ENCODE measurements at regions not wholly inside any gene's neighbourhood (a gene's known extent, or its start where the extent isn't known, plus 50 kb on each side); places are given as distances from the start of the nearest gene placed in this dataset.

GRCh38 chr17:52244689-52245088 is 86.2 kb upstream of the CA10 start:
- Histone ChIP-seq H4K20me1 (ENCODE audit: insufficient read depth) (no peaks in the 10 kb centered on the region), H3K4me2 (no peak overlapping the region), H3K79me2 (ENCODE audit: insufficient read depth) (no peaks in the 10 kb centered on the region), H3K4me3 (ENCODE audit: low read depth in 2 of 2, low read length in 1 of 2) (no peak overlapping the region), H2AFZ (ENCODE audit: low read depth) (no peak overlapping the region), H3K4me1 (ENCODE audit: control insufficient read depth in 1 of 2, insufficient read depth in 2 of 2, low read depth in 1 of 2, low read length in 1 of 2) (no peaks in the 10 kb centered on the region; a peak in 1 of 4 replicates), H3K36me3 (replicated peaks in 1 of 2; ENCODE audit: control insufficient read depth in 1 of 2, insufficient read depth in 2 of 2, low read length in 1 of 2) (no peaks in the 10 kb centered on the region), H3K9ac (no peak overlapping the region), H3K27me3 (ENCODE audit: insufficient read depth) (no peaks in the 10 kb centered on the region), H3K9me2 (no peaks in the 10 kb centered on the region), H3K27ac (ENCODE audit: low read depth in 2 of 2, low read length in 1 of 2) (no peak overlapping the region), H3K9me3 (no peaks in the 10 kb centered on the region), H3F3A (replicated peaks; ENCODE audit: insufficient read depth) (no peaks in the 10 kb centered on the region)
- WGBS (ENCODE audit: low lambda C conversion rate), result 49% methylated on average over 2 of the region's 2 CpGs
- ChIA-PET POLR2A (no interaction called here), CTCF (no interaction called here)
- DNase-seq, result no peak
- no peak for TF ChIP-seq GABPA (IDR thresholded peaks at IDR 0.05; ENCODE audit: low read depth)
- TF ChIP-seq CHD2 (IDR thresholded peaks at IDR 0.05; ENCODE audit: low read length, partially characterized antibody), result no peak
- no peak for TF ChIP-seq GATA2 (CRISPR knock-in tag; IDR thresholded peaks at IDR 0.05)
- no peak for TF ChIP-seq NRF1 (IDR thresholded peaks at IDR 0.05; ENCODE audit: low read depth, low read length)
- no peak for TF ChIP-seq TAF1 (IDR thresholded peaks at IDR 0.05; ENCODE audit: borderline replicate concordance, low read depth, low read length)
- no peak for TF ChIP-seq RXRA (IDR thresholded peaks at IDR 0.05; ENCODE audit: borderline replicate concordance, low read depth)
- TF ChIP-seq SMC3 (IDR thresholded peaks at IDR 0.05; ENCODE audit: low read depth, low read length), result no peak
- TF ChIP-seq JUND (IDR thresholded peaks at IDR 0.05), result no peak
- no peak for TF ChIP-seq USF2 (IDR thresholded peaks at IDR 0.05; ENCODE audit: borderline replicate concordance, low read depth, low read length)

GRCh38 chr17:52242268-52242667 is 83.8 kb upstream of the CA10 start:
- no peaks in the 10 kb centered on the region for H3F3A ChIP-seq (replicated peaks; ENCODE audit: insufficient read depth)
- WGBS (ENCODE audit: low lambda C conversion rate), result 13% methylated on average over 2 of the region's 2 CpGs
- H3K79me2 ChIP-seq (ENCODE audit: insufficient read depth), result no peaks in the 10 kb centered on the region
- H3K4me1 ChIP-seq (ENCODE audit: control insufficient read depth in 1 of 2, insufficient read depth in 2 of 2, low read depth in 1 of 2, low read length in 1 of 2), result no peaks in the 10 kb centered on the region; a peak in 1 of 4 replicates
- no peak overlapping the region for H3K4me2 ChIP-seq
- ChIA-PET CTCF (no interaction called here), POLR2A (no interaction called here)
- H3K27ac ChIP-seq (ENCODE audit: low read depth in 2 of 2, low read length in 1 of 2), result no peak overlapping the region
- TF ChIP-seq EZH2phosphoT487 (IDR thresholded peaks at IDR 0.05; ENCODE audit: borderline replicate concordance, low read depth), result no peak
- no peak for TF ChIP-seq PBX3 (IDR thresholded peaks at IDR 0.05)
- H2AFZ ChIP-seq (ENCODE audit: low read depth), result no peak overlapping the region
- H3K36me3 ChIP-seq (replicated peaks in 1 of 2; ENCODE audit: control insufficient read depth in 1 of 2, insufficient read depth in 2 of 2, low read length in 1 of 2), result no peaks in the 10 kb centered on the region
- H3K27me3 ChIP-seq (ENCODE audit: insufficient read depth), result no peaks in the 10 kb centered on the region
- no peaks in the 10 kb centered on the region for H4K20me1 ChIP-seq (ENCODE audit: insufficient read depth)
- no peak for DNase-seq
- no peak overlapping the region for H3K9ac ChIP-seq
- no peaks in the 10 kb centered on the region for H3K9me3 ChIP-seq
- H3K9me2 ChIP-seq, result no peaks in the 10 kb centered on the region
- no peak overlapping the region for H3K4me3 ChIP-seq (ENCODE audit: low read depth in 2 of 2, low read length in 1 of 2)

- Histone ChIP-seq H4K20me1 (ENCODE audit: insufficient read depth) (no peaks in the 10 kb centered on the region), H3K27me3 (ENCODE audit: insufficient read depth) (no peaks in the 10 kb centered on the region), H3K9me3 (no peaks in the 10 kb centered on the region), H3K36me3 (replicated peaks in 1 of 2; ENCODE audit: control insufficient read depth in 1 of 2, insufficient read depth in 2 of 2, low read length in 1 of 2) (no peaks in the 10 kb centered on the region), H3K4me3 (ENCODE audit: low read depth in 2 of 2, low read length in 1 of 2) (no peak overlapping the region), H3K4me2 (no peak overlapping the region), H3K4me1 (ENCODE audit: control insufficient read depth in 1 of 2, insufficient read depth in 2 of 2, low read depth in 1 of 2, low read length in 1 of 2) (no peaks in the 10 kb centered on the region; a peak in 1 of 4 replicates), H3K9ac (no peak overlapping the region), H3K79me2 (ENCODE audit: insufficient read depth) (no peaks in the 10 kb centered on the region), H3F3A (replicated peaks; ENCODE audit: insufficient read depth) (no peaks in the 10 kb centered on the region), H3K27ac (ENCODE audit: low read depth in 2 of 2, low read length in 1 of 2) (no peak overlapping the region), H2AFZ (ENCODE audit: low read depth) (no peak overlapping the region), H3K9me2 (no peaks in the 10 kb centered on the region)
- WGBS (ENCODE audit: low lambda C conversion rate), result 34% methylated on average over 6 of the region's 6 CpGs
- ChIA-PET POLR2A (no interaction called here), CTCF (interaction anchor here (1.0 to 1.1 kb wide), 3 partner anchors 9 to 66 kb away, joined by 3 to 4 read pairs (median 3); no protein-coding TSS in a partner anchor)
- DNase-seq, result no peak
- no peak for TF ChIP-seq USF2 (IDR thresholded peaks at IDR 0.05; ENCODE audit: borderline replicate concordance, low read depth, low read length)
- TF ChIP-seq SIN3A (IDR thresholded peaks at IDR 0.05; ENCODE audit: borderline replicate concordance, low read depth, low read length), result no peak
- TF ChIP-seq REST (IDR thresholded peaks at IDR 0.05; ENCODE audit: low read depth, low read length), result no peak
- no peak for TF ChIP-seq CTCF (IDR thresholded peaks at IDR 0.05)
These were observed 78.6 kb upstream of the CA10 start for GRCh38 chr17:52237151-52237550.
